ENCODE measurements at regions not wholly inside any gene's neighbourhood (a gene's known extent, or its start where the extent isn't known, plus 50 kb on each side); places are given as distances from the start of the nearest gene placed in this dataset.

GRCh38 chr20:19855416-19855815 lies 97.4 kb downstream of the RIN2 start:
- DNase-seq, result no peak
- no peaks in the 10 kb centered on the region for H3K9me3 ChIP-seq (replicated peaks in 1 of 3)
- no peaks in the 10 kb centered on the region for H3K4me1 ChIP-seq (replicated peaks in 1 of 2)
- WGBS, 4 donors, result 93 to 98% (median 94%) methylated on average over 3 of the region's 3 CpGs
- H3K36me3 ChIP-seq (replicated peaks in 1 of 2), result no peaks in the 10 kb centered on the region
- intact Hi-C loops (cut with DNase I), result no loop called here
- no peak overlapping the region for H3K4me3 ChIP-seq
- no peaks in the 10 kb centered on the region for H3K27me3 ChIP-seq
- no peak for TF ChIP-seq POLR2A (IDR thresholded peaks at IDR 0.05)
- TF ChIP-seq, protein P1, sequence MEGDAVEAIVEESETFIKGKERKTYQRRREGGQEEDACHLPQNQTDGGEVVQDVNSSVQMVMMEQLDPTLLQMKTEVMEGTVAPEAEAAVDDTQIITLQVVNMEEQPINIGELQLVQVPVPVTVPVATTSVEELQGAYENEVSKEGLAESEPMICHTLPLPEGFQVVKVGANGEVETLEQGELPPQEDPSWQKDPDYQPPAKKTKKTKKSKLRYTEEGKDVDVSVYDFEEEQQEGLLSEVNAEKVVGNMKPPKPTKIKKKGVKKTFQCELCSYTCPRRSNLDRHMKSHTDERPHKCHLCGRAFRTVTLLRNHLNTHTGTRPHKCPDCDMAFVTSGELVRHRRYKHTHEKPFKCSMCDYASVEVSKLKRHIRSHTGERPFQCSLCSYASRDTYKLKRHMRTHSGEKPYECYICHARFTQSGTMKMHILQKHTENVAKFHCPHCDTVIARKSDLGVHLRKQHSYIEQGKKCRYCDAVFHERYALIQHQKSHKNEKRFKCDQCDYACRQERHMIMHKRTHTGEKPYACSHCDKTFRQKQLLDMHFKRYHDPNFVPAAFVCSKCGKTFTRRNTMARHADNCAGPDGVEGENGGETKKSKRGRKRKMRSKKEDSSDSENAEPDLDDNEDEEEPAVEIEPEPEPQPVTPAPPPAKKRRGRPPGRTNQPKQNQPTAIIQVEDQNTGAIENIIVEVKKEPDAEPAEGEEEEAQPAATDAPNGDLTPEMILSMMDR (IDR thresholded peaks at IDR 0.05), result no peak
- H3K27ac ChIP-seq, result no peak overlapping the region

DNA sequence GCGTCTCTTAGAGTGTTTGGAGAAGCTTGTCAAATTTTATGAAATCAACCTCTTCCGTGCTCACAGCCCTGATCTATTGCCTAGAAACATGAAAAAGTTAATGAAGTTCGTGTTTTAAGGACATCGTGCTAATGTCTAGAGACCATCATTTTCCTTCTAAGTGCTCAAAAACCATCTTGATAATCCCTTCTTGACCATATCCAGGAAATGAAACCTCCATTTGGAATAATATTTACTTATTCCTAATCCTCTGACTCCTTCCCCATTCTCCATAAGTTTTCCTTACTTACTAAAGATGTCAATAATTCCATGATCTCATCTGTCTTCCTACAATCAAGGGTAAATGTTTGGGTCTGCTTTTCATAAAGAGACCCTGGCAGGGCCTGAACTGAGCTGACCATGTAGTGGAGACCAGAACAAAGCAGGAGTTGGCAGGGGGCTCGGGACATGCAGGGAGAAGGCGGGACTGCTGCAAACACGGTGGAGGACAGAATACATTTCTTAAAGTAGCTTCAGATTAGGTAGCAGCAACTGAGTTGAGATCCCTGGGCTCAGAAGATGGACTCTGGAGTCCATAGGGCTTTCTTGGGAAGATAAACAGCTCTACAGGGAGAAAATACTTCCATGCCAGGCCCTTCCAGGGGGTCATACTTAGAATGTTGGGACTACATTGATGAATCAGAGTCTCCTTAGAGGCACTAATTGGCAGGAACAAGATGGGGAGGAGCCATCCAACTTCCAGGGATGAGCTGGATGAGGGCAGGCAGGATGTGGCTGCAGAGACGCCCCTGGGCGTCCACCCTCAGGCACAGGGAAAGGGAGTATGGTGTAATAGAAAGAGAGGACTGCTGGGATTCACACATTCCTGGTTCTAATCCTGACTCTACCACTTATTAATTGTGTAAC lies 100.7 kb downstream of the RIN2 start:
- Histone ChIP-seq H3K4me1 (replicated peaks in 1 of 2) (no peaks in the 10 kb centered on the region), H3K9me3 (replicated peaks in 1 of 3) (no peaks in the 10 kb centered on the region), H3K27ac (no peak overlapping the region), H3K36me3 (replicated peaks in 1 of 2) (no peaks in the 10 kb centered on the region), H3K27me3 (no peaks in the 10 kb centered on the region), H3K4me3 (no peak overlapping the region)
- TF ChIP-seq, protein P1 (IDR thresholded peaks at IDR 0.05), result no peak
- no peak for TF ChIP-seq POLR2A (IDR thresholded peaks at IDR 0.05)
- WGBS, 4 donors, result 82 to 94% (median 93%) methylated on average over 9 of the region's 9 CpGs
- DNase-seq, result no peak
- intact Hi-C loops (cut with DNase I), result no loop called here

DNA sequence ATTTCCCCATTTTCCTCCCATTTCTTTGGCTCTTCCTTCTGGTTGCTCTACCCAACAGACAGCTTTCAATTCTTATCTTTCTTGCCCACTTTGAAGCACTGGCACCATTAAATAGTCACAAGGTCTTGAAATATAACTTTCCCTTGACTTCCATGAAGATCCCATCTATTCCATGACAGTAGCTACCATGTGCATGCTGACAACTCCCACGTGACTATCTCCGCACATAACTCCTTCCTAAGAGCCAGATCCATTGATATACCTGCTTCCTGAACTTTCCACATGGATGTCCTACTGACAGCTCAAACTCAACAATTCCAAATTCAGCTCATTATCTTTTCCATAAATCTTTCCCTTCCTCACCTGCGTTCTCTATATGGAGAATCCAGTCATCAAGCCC lies 101.4 kb downstream of the RIN2 start:
- H3K9me3 ChIP-seq (replicated peaks in 1 of 3), result no peaks in the 10 kb centered on the region
- no peak for TF ChIP-seq POLR2A (IDR thresholded peaks at IDR 0.05)
- TF ChIP-seq, protein P1 (IDR thresholded peaks at IDR 0.05), result no peak
- H3K4me1 ChIP-seq (replicated peaks in 1 of 2), result no peaks in the 10 kb centered on the region
- H3K27ac ChIP-seq, result no peak overlapping the region
- 93 to 98% (median 96%) methylated on average over 3 of the region's 3 CpGs for WGBS, 4 donors
- DNase-seq, result no peak
- intact Hi-C loops (cut with DNase I), result no loop called here
- H3K4me3 ChIP-seq, result no peak overlapping the region
- no peaks in the 10 kb centered on the region for H3K36me3 ChIP-seq (replicated peaks in 1 of 2)
- H3K27me3 ChIP-seq, result no peaks in the 10 kb centered on the region

GRCh38 chr20:19860737-19861136 lies 102.7 kb downstream of the RIN2 start:
- no peaks in the 10 kb centered on the region for H3K36me3 ChIP-seq (replicated peaks in 1 of 2)
- no peaks in the 10 kb centered on the region for H3K9me3 ChIP-seq (replicated peaks in 1 of 3)
- no peaks in the 10 kb centered on the region for H3K4me1 ChIP-seq (replicated peaks in 1 of 2)
- H3K27me3 ChIP-seq, result no peaks in the 10 kb centered on the region
- no peak overlapping the region for H3K4me3 ChIP-seq
- DNase-seq, result no peak
- WGBS, 4 donors, result 63 to 95% (median 93%) methylated on average over 2 of the region's 2 CpGs
- no peak for TF ChIP-seq POLR2A (IDR thresholded peaks at IDR 0.05)
- intact Hi-C loops (cut with DNase I), result no loop called here
- no peak overlapping the region for H3K27ac ChIP-seq

Data from adrenal gland (tissue), 9 donors.